ENCODE measurements at regions not wholly inside any gene's neighbourhood (a gene's known extent, or its start where the extent isn't known, plus 50 kb on each side); places are given as distances from the start of the nearest gene placed in this dataset.

- Histone ChIP-seq H3K4me2 (ENCODE audit: low read length) (no peak overlapping the region), H3K27me3 (ENCODE audit: control insufficient read depth, insufficient read depth, low read length) (no peaks in the 10 kb centered on the region), H2AFZ (no peak overlapping the region), H3K4me3 (ENCODE audit: low read depth, low read length) (no peak overlapping the region), H3K9me3 (ENCODE audit: control insufficient read depth, low read length) (no peaks in the 10 kb centered on the region), H3K27ac (no peak overlapping the region), H3K79me2 (no peaks in the 10 kb centered on the region), H3K9ac (no peak overlapping the region), H3K4me1 (no peaks in the 10 kb centered on the region), H3K36me3 (ENCODE audit: control insufficient read depth, insufficient read depth, low read length) (no peaks in the 10 kb centered on the region)
- TF ChIP-seq, protein P1, sequence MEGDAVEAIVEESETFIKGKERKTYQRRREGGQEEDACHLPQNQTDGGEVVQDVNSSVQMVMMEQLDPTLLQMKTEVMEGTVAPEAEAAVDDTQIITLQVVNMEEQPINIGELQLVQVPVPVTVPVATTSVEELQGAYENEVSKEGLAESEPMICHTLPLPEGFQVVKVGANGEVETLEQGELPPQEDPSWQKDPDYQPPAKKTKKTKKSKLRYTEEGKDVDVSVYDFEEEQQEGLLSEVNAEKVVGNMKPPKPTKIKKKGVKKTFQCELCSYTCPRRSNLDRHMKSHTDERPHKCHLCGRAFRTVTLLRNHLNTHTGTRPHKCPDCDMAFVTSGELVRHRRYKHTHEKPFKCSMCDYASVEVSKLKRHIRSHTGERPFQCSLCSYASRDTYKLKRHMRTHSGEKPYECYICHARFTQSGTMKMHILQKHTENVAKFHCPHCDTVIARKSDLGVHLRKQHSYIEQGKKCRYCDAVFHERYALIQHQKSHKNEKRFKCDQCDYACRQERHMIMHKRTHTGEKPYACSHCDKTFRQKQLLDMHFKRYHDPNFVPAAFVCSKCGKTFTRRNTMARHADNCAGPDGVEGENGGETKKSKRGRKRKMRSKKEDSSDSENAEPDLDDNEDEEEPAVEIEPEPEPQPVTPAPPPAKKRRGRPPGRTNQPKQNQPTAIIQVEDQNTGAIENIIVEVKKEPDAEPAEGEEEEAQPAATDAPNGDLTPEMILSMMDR (IDR thresholded peaks at IDR 0.05) = no peak
These were observed 56.0 kb upstream of the ST8SIA3 start for GRCh38 chr18:57296336-57296735.

GRCh38 chr18:57297306-57297705 lies 55.1 kb upstream of the ST8SIA3 start:
- Histone ChIP-seq H3K4me1 (no peaks in the 10 kb centered on the region), H2AFZ (no peak overlapping the region), H3K79me2 (no peaks in the 10 kb centered on the region), H3K9ac (no peak overlapping the region), H3K4me2 (ENCODE audit: low read length) (no peak overlapping the region), H3K4me3 (ENCODE audit: low read depth, low read length) (no peak overlapping the region), H3K27ac (no peak overlapping the region), H3K27me3 (ENCODE audit: control insufficient read depth, insufficient read depth, low read length) (no peaks in the 10 kb centered on the region), H3K9me3 (ENCODE audit: control insufficient read depth, low read length) (no peaks in the 10 kb centered on the region), H3K36me3 (ENCODE audit: control insufficient read depth, insufficient read depth, low read length) (no peaks in the 10 kb centered on the region)
- TF ChIP-seq, protein P1 (IDR thresholded peaks at IDR 0.05) = no peak

DNA sequence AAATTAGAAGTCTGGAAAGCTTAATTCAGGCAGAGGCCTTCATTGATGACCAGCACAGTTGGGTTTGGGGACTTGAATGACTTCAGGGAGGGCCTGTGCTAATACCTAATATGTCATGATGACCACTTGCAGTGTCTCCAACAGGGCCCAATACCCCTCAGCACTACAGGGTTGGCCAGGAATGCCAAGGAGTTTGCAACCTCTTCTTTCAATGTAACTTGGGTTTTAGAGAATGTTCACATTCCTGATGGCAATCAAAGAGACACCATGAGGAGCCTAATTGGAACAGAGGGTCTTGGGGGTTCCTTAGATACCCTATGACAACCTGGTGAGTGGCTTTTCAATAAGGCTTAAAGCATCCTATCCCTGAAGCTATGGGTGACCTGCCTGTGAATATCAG lies 52.4 kb upstream of the ST8SIA3 start:
- Histone ChIP-seq H3K4me1 (no peaks in the 10 kb centered on the region), H3K4me3 (ENCODE audit: low read depth, low read length) (no peak overlapping the region), H3K36me3 (ENCODE audit: control insufficient read depth, insufficient read depth, low read length) (no peaks in the 10 kb centered on the region), H3K79me2 (no peaks in the 10 kb centered on the region), H3K9ac (no peak overlapping the region), H3K4me2 (ENCODE audit: low read length) (no peak overlapping the region), H2AFZ (no peak overlapping the region), H3K27ac (no peak overlapping the region), H3K9me3 (ENCODE audit: control insufficient read depth, low read length) (no peaks in the 10 kb centered on the region), H3K27me3 (ENCODE audit: control insufficient read depth, insufficient read depth, low read length) (no peaks in the 10 kb centered on the region)
- TF ChIP-seq, protein P1 (IDR thresholded peaks at IDR 0.05) = no peak

GRCh38 chr18:57301573-57302559 lies 50.5 kb upstream of the ST8SIA3 start:
- H2AFZ ChIP-seq = no peak overlapping the region
- no peaks in the 10 kb centered on the region for H3K79me2 ChIP-seq
- H3K27ac ChIP-seq = no peak overlapping the region
- H3K4me3 ChIP-seq (ENCODE audit: low read depth, low read length) = no peak overlapping the region
- TF ChIP-seq, protein P1 (IDR thresholded peaks at IDR 0.05) = no peak
- no peaks in the 10 kb centered on the region for H3K36me3 ChIP-seq (ENCODE audit: control insufficient read depth, insufficient read depth, low read length)
- no peak overlapping the region for H3K4me2 ChIP-seq (ENCODE audit: low read length)
- no peak overlapping the region for H3K9ac ChIP-seq
- H3K9me3 ChIP-seq (ENCODE audit: control insufficient read depth, low read length) = no peaks in the 10 kb centered on the region
- no peaks in the 10 kb centered on the region for H3K27me3 ChIP-seq (ENCODE audit: control insufficient read depth, insufficient read depth, low read length)
- H3K4me1 ChIP-seq = no peaks in the 10 kb centered on the region

Data from parathyroid adenoma (tissue), 2 donors.